Neural progenitor cell (in vitro differentiated cells): ENCODE measurements at regions not wholly inside any gene's neighbourhood (a gene's known extent, or its start where the extent isn't known, plus 50 kb on each side); places are given as distances from the start of the nearest gene placed in this dataset.

Experiments
- EZH2 ChIP-seq: fragments of 200-600 bp; sonication (generic); IDR thresholded peaks from 2 replicates; pipeline ENCODE4 v1.6.1; 2017; ENCODE audit warnings: antibody characterized with exemption, mild to moderate bottlenecking, moderate library complexity
- EZH2phosphoT487 ChIP-seq: fragments of 200-600 bp; sonication (generic); IDR thresholded peaks from 2 replicates; pipeline ENCODE4 v1.6.1; 2017; ENCODE audit warnings: antibody characterized with exemption
- TF ChIP-seq, protein P1 (sequence below): fragments of 200-600 bp; sonication (generic); IDR thresholded peaks from 2 replicates; pipeline ENCODE4 v1.5.1; 2017; ENCODE audit warnings: antibody characterized with exemption, mild to moderate bottlenecking

DNA sequence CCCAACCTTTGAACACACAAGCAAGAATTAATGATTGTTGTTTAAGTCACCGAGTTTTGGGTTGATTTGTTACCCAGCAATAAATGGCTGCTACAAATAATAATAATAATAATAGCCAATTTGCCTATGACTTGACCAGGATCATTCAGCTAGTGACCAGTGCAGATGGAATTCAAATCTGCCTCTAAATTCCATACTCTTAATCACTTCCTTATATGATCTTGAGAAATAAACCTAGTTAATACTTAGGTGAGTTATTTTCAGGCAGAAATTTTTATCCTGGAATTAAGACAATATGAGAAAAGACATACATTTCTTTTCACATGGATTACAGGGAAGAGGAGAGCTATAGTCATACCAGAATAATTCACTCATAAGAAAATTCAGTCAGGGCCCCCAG, 116.0 kb upstream of the GALNT15 start:
- TF ChIP-seq, protein P1, sequence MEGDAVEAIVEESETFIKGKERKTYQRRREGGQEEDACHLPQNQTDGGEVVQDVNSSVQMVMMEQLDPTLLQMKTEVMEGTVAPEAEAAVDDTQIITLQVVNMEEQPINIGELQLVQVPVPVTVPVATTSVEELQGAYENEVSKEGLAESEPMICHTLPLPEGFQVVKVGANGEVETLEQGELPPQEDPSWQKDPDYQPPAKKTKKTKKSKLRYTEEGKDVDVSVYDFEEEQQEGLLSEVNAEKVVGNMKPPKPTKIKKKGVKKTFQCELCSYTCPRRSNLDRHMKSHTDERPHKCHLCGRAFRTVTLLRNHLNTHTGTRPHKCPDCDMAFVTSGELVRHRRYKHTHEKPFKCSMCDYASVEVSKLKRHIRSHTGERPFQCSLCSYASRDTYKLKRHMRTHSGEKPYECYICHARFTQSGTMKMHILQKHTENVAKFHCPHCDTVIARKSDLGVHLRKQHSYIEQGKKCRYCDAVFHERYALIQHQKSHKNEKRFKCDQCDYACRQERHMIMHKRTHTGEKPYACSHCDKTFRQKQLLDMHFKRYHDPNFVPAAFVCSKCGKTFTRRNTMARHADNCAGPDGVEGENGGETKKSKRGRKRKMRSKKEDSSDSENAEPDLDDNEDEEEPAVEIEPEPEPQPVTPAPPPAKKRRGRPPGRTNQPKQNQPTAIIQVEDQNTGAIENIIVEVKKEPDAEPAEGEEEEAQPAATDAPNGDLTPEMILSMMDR, result no peak
- no peak for TF ChIP-seq EZH2
- TF ChIP-seq EZH2phosphoT487, result no peak
